Fibroblast of the aortic adventitia (primary cell): ENCODE measurements at regions not wholly inside any gene's neighbourhood (a gene's known extent, or its start where the extent isn't known, plus 50 kb on each side); places are given as distances from the start of the nearest gene placed in this dataset.

Experiments used
- DNase-seq: peaks from one replicate; pipeline ENCODE4 v3.0.0-alpha.2; 2010; ENCODE audit warnings: low read depth
- H3K4me3 ChIP-seq: 2 replicates; pipeline ENCODE4 v1.5.1; 2011; ENCODE audit warnings: low read depth, mild to moderate bottlenecking, control low read depth, low read length, moderate library complexity
- CTCF ChIP-seq: IDR thresholded peaks from 2 replicates; pipeline ENCODE4 v1.5.1; 2011; ENCODE audit warnings: mild to moderate bottlenecking, low read length, control low read depth, inconsistent platforms; ENCODE audit not compliant: insufficient read depth

GRCh38 chr5:105783811-105784210 lies 1886.9 kb downstream of the EFNA5 start:
- no peak for TF ChIP-seq CTCF

GRCh38 chr5:105782501-105782900 lies 1888.2 kb downstream of the EFNA5 start:
- no peak overlapping the region for H3K4me3 ChIP-seq
- TF ChIP-seq CTCF = no peak
- DNase-seq = peak; percentile 2

More at GRCh38 chr5:105783811-105784210, 1886.9 kb downstream of the EFNA5 start:
- no peak overlapping the region for H3K4me3 ChIP-seq
- DNase-seq = no peak

- no peak for DNase-seq
- no peak overlapping the region for H3K4me3 ChIP-seq
- no peak for TF ChIP-seq CTCF
Observed at GRCh38 chr5:105773241-105773640, 1897.5 kb downstream of the EFNA5 start.

GRCh38 chr5:105767267-105767666 lies 1903.5 kb downstream of the EFNA5 start:
- no peak for DNase-seq
- H3K4me3 ChIP-seq = no peak overlapping the region
- TF ChIP-seq CTCF = no peak

GRCh38 chr5:105762728-105763127 lies 1908.0 kb downstream of the EFNA5 start:
- H3K4me3 ChIP-seq = no peak overlapping the region
- no peak for DNase-seq
- TF ChIP-seq CTCF = no peak

- no peak for TF ChIP-seq CTCF
- DNase-seq = no peak
- H3K4me3 ChIP-seq = no peak overlapping the region
Observed at GRCh38 chr5:105754056-105754455, 1916.7 kb downstream of the EFNA5 start.

GRCh38 chr5:105752801-105753200 lies 1917.9 kb downstream of the EFNA5 start:
- DNase-seq = no peak
- no peak for TF ChIP-seq CTCF
- H3K4me3 ChIP-seq = no peak overlapping the region
